ENCODE measurements at regions not wholly inside any gene's neighbourhood (a gene's known extent, or its start where the extent isn't known, plus 50 kb on each side); places are given as distances from the start of the nearest gene placed in this dataset.

GRCh38 chr7:35536396-35536826 is 158.5 kb downstream of the HERPUD2 start:
- no peak for DNase-seq (ENCODE audit: low spot score)

- DNase-seq (ENCODE audit: low spot score): no peak
These were observed 161.0 kb downstream of the HERPUD2 start for GRCh38 chr7:35533902-35534301.

GRCh38 chr7:35530124-35531109 is 164.5 kb downstream of the HERPUD2 start:
- no peak for DNase-seq (ENCODE audit: low spot score)

GRCh38 chr7:35529713-35530112 is 165.2 kb downstream of the HERPUD2 start:
- DNase-seq (ENCODE audit: low spot score): no peak

- DNase-seq (ENCODE audit: low spot score): no peak
These were observed 166.5 kb downstream of the HERPUD2 start for GRCh38 chr7:35528381-35528977.

GRCh38 chr7:35526645-35527044 is 168.3 kb downstream of the HERPUD2 start:
- no peak for DNase-seq (ENCODE audit: low spot score)

GRCh38 chr7:35524112-35524804 is 170.7 kb downstream of the HERPUD2 start:
- no peak for DNase-seq (ENCODE audit: low spot score)

- no peak for DNase-seq (ENCODE audit: low spot score)
These were observed 171.6 kb downstream of the HERPUD2 start for GRCh38 chr7:35523292-35523691.

GRCh38 chr7:35522697-35523096 is 172.2 kb downstream of the HERPUD2 start:
- no peak for DNase-seq (ENCODE audit: low spot score)

- no peak for DNase-seq (ENCODE audit: low spot score)
These were observed 173.0 kb downstream of the HERPUD2 start for GRCh38 chr7:35521941-35522340.

- no peak for DNase-seq (ENCODE audit: low spot score)
These were observed 173.9 kb downstream of the HERPUD2 start for GRCh38 chr7:35520810-35521625.

GRCh38 chr7:35519971-35520809 is 174.7 kb downstream of the HERPUD2 start:
- DNase-seq (ENCODE audit: low spot score): peak; percentile 57

GRCh38 chr7:35518767-35519166 is 176.2 kb downstream of the HERPUD2 start:
- DNase-seq (ENCODE audit: low spot score): no peak

GRCh38 chr7:35516498-35516897 is 178.4 kb downstream of the HERPUD2 start:
- no peak for DNase-seq (ENCODE audit: low spot score)

- no peak for DNase-seq (ENCODE audit: low spot score)
These were observed 181.1 kb downstream of the HERPUD2 start for GRCh38 chr7:35513828-35514227.

- DNase-seq (ENCODE audit: low spot score): no peak
These were observed 181.7 kb downstream of the HERPUD2 start for GRCh38 chr7:35513195-35513594.

- DNase-seq (ENCODE audit: low spot score): no peak
These were observed 182.2 kb downstream of the HERPUD2 start for GRCh38 chr7:35512716-35513115.

- DNase-seq (ENCODE audit: low spot score): no peak
These were observed 186.1 kb downstream of the HERPUD2 start for GRCh38 chr7:35508623-35509400.

GRCh38 chr7:35505066-35505465 is 189.9 kb downstream of the HERPUD2 start:
- no peak for DNase-seq (ENCODE audit: low spot score)

GRCh38 chr7:35504365-35504764 is 190.6 kb downstream of the HERPUD2 start:
- DNase-seq (ENCODE audit: low spot score): no peak

Data from CD4-positive, alpha-beta T cell treated with Interleukin-15 for 4 hours (primary cell).